ENCODE measurements at regions not wholly inside any gene's neighbourhood (a gene's known extent, or its start where the extent isn't known, plus 50 kb on each side); places are given as distances from the start of the nearest gene placed in this dataset.

- TF ChIP-seq ZNF274 (IDR thresholded peaks at IDR 0.05; ENCODE audit: low read depth, low read length) (no peak), SUZ12 (IDR thresholded peaks at IDR 0.05; ENCODE audit: extremely low read depth, insufficient read depth, insufficient read length) (no peak), YY1 (IDR thresholded peaks at IDR 0.05; ENCODE audit: insufficient read depth, insufficient read length) (no peak)
Measured at GRCh38 chr6:141874930-141875602, 257.7 kb upstream of the GJE1 start.
